ENCODE measurements at regions not wholly inside any gene's neighbourhood (a gene's known extent, or its start where the extent isn't known, plus 50 kb on each side); places are given as distances from the start of the nearest gene placed in this dataset.

GRCh38 chr7:83769407-83769806 is 120.5 kb upstream of the SEMA3E start:
- TF ChIP-seq, protein P1, sequence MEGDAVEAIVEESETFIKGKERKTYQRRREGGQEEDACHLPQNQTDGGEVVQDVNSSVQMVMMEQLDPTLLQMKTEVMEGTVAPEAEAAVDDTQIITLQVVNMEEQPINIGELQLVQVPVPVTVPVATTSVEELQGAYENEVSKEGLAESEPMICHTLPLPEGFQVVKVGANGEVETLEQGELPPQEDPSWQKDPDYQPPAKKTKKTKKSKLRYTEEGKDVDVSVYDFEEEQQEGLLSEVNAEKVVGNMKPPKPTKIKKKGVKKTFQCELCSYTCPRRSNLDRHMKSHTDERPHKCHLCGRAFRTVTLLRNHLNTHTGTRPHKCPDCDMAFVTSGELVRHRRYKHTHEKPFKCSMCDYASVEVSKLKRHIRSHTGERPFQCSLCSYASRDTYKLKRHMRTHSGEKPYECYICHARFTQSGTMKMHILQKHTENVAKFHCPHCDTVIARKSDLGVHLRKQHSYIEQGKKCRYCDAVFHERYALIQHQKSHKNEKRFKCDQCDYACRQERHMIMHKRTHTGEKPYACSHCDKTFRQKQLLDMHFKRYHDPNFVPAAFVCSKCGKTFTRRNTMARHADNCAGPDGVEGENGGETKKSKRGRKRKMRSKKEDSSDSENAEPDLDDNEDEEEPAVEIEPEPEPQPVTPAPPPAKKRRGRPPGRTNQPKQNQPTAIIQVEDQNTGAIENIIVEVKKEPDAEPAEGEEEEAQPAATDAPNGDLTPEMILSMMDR (IDR thresholded peaks at IDR 0.05) = no peak
- TF ChIP-seq POLR2A (IDR thresholded peaks at IDR 0.05) (no peak), POLR2AphosphoS5 (IDR thresholded peaks at IDR 0.05) (no peak)

Data from stomach (tissue), 4 donors.